Calu3 (cell line): ENCODE measurements at regions not wholly inside any gene's neighbourhood (a gene's known extent, or its start where the extent isn't known, plus 50 kb on each side); places are given as distances from the start of the nearest gene placed in this dataset.

Source experiments
- BruUV-seq: library from RNA; stranded (reverse); fragments of 400-500 nt; replicated peaks from 2 replicates; lab custom pipeline; 2021; lab: Mats Ljungman, UMichigan
- CTCF ChIA-PET: fragments of 300-600 bp; sonication (Branson Sonifier 250); formaldehyde crosslinking; loops from one replicate; lab custom pipeline; 2022; ENCODE audit warnings: antibody characterized with exemption; lab: Charles Lee
- DNase-seq: peaks from one replicate; pipeline ENCODE4 v3.0.0; 2022
- H3K27ac Mint-ChIP-seq: one replicate; pipeline ENCODE4 v1.8.0; 2022; ENCODE audit warnings: mixed read lengths; ENCODE audit not compliant: unreplicated experiment
- H3K27me3 Mint-ChIP-seq: one replicate; pipeline ENCODE4 v1.8.0; 2022; ENCODE audit warnings: mixed read lengths; ENCODE audit not compliant: unreplicated experiment
- H3K36me3 Mint-ChIP-seq: one replicate; pipeline ENCODE4 v1.8.0; 2022; ENCODE audit warnings: mild to moderate bottlenecking, moderate library complexity, mixed read lengths; ENCODE audit not compliant: insufficient read depth, unreplicated experiment
- H3K4me1 Mint-ChIP-seq: one replicate; pipeline ENCODE4 v1.8.0; 2022; ENCODE audit warnings: mild to moderate bottlenecking, low read depth, mixed read lengths; ENCODE audit not compliant: unreplicated experiment
- H3K4me3 Mint-ChIP-seq: one replicate; pipeline ENCODE4 v1.8.0; 2022; ENCODE audit warnings: mild to moderate bottlenecking, low read depth, moderate library complexity, mixed read lengths; ENCODE audit not compliant: unreplicated experiment
- H3K9me3 Mint-ChIP-seq: one replicate; pipeline ENCODE4 v1.8.0; 2022; ENCODE audit warnings: low read depth, mixed read lengths; ENCODE audit not compliant: unreplicated experiment
- CTCF ChIP-seq: fragments of 200-600 bp; IDR thresholded peaks from one replicate; pipeline ENCODE4 v1.8.0; 2022; ENCODE audit warnings: antibody characterized with exemption; ENCODE audit not compliant: unreplicated experiment
- intact Hi-C: fragments of 100-400 bp; cut with micrococcal nuclease; formaldehyde crosslinking; loops from one replicate; pipeline ENCODE4 v1.10.0; 2022; ENCODE audit not compliant: unreplicated experiment

- DNase-seq, result no peak
- no TSS peak for BruUV-seq
- Mint-ChIP-seq H3K27ac (no peak overlapping the region), H3K9me3 (no peaks in the 10 kb centered on the region), H3K36me3 (no peaks in the 10 kb centered on the region), H3K27me3 (no peaks in the 10 kb centered on the region), H3K4me3 (no peak overlapping the region), H3K4me1 (peaks cover 20% of the 10 kb centered on the region)
- TF ChIP-seq CTCF, result no peak
- intact Hi-C loops, result no loop called here
- CTCF ChIA-PET, result interaction anchor here (0.9 kb wide), 1 partner anchor 60 kb away, joined by 3 read pairs; no protein-coding TSS in a partner anchor
Observed at GRCh38 chr2:191577605-191578004, 100.3 kb upstream of the NABP1 start.

GRCh38 chr2:191578031-191578430, 99.9 kb upstream of the NABP1 start:
- no peak overlapping the region for H3K27ac Mint-ChIP-seq
- intact Hi-C loops, result no loop called here
- no peaks in the 10 kb centered on the region for H3K27me3 Mint-ChIP-seq
- no peak for TF ChIP-seq CTCF
- H3K4me3 Mint-ChIP-seq, result no peak overlapping the region
- CTCF ChIA-PET, result interaction anchor here (0.7 to 0.9 kb wide), 2 partner anchors 60 to 381 kb away, joined by 3 to 4 read pairs; no protein-coding TSS in a partner anchor
- H3K4me1 Mint-ChIP-seq, result peaks cover 24% of the 10 kb centered on the region
- no peaks in the 10 kb centered on the region for H3K36me3 Mint-ChIP-seq
- DNase-seq, result no peak
- BruUV-seq, result no TSS peak
- no peaks in the 10 kb centered on the region for H3K9me3 Mint-ChIP-seq

- intact Hi-C loops, result no loop called here
- Mint-ChIP-seq H3K4me1 (peaks cover 12% of the 10 kb centered on the region), H3K36me3 (no peaks in the 10 kb centered on the region), H3K27ac (no peak overlapping the region), H3K9me3 (no peaks in the 10 kb centered on the region), H3K27me3 (no peaks in the 10 kb centered on the region), H3K4me3 (no peak overlapping the region)
- BruUV-seq, result no TSS peak
- no peak for DNase-seq
- CTCF ChIA-PET, result no interaction called here
- TF ChIP-seq CTCF, result no peak
Observed at GRCh38 chr2:191580581-191580980, 97.4 kb upstream of the NABP1 start.

GRCh38 chr2:191581003-191581402, 96.9 kb upstream of the NABP1 start:
- Mint-ChIP-seq H3K27ac (no peak overlapping the region), H3K27me3 (no peaks in the 10 kb centered on the region), H3K9me3 (no peaks in the 10 kb centered on the region), H3K36me3 (no peaks in the 10 kb centered on the region), H3K4me1 (peaks cover 12% of the 10 kb centered on the region), H3K4me3 (no peak overlapping the region)
- intact Hi-C loops, result no loop called here
- CTCF ChIA-PET, result no interaction called here
- no peak for DNase-seq
- no peak for TF ChIP-seq CTCF
- no TSS peak for BruUV-seq
